ENCODE measurements at regions not wholly inside any gene's neighbourhood (a gene's known extent, or its start where the extent isn't known, plus 50 kb on each side); places are given as distances from the start of the nearest gene placed in this dataset.

DNA sequence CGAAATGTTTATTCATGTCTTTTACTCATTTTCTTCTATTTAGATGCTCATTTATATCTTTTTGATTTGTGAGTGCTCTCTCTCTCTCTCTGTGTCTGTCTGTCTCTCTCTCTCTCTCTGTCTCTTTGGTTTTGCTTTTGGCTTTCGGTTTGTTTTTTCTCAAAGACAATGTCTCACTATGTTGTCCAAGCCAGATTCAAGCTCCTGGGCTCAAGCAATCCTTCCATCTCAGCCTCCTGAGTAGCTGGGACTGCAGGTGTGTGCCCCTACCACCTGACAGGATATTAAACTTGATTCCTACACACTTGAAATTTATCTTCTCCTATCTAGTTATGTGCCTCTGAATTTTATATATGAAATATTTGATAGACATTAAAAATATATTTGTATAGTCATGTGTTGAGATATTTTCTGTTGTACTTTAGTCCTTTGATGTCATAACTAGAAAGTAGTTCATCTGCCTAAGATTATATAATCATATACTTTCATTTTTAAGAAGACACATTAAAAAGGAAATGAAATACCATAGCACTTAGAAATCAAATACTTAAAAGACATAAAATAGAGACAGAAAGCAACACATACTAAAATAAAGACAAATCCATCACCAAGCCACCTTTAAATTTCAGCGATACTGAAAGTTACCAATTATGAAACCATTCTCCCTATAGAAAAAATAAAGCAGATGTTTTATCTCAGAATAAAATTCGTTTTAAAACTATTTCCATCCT lies 68.1 kb upstream of the SFMBT2 start:
- no peak for DNase-seq (ENCODE audit: low spot score)

DNA sequence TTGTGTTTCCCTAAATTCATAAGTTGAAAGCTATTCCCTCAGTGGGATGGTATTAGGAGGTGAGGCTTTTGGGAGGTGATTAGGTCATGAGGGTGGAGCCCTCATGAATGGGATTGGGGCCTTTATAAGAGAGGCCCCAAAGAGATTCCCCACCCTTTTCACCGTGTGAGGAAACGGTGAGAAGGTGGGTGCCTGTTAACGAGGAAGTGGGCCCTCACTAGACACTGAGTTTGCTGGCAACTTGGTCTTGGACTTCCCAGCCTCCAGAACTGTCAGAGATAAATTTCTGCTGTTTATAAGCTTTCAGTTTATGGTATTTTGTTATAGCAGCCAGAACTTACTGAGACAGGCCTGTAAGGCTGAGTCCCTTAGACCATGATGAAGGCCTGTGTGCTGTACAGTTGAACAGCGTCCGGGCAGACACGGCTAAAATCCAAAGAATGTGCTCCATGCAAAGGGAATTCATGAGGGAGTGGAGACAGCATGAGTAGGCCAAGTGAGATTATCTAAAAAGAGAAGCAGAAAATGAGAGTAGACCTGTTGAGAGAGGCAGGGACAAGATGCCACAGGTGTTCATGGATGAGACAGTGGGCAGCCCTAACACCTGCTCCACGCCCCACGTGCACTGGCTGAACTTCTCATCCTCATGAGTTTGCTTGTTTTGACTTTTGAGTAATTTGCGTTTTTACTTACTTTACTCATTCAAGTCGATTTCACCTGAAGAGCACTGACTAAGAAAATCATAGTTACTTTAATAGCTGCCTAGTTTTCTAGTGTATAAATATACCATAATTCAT lies 66.9 kb upstream of the SFMBT2 start:
- no peak for DNase-seq (ENCODE audit: low spot score)

DNA sequence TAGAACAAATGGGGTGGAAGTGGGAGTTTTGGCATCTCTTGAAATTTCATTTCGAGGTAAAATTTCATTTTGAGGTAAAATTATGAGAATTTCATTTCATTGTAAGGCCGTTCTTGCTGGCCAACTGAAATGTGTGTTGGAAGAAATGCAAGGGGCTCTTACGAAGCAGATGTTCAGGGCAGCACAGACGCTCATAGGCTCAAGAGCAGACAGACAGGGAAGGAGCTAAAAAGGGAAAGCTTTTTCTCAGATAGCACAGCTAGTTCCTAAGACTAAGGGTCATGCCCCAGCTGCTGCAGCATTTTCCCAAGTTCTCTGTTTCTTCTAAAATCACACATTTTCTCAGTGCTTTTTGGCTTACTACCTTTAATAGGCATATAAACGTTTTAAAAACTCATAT lies 65.1 kb upstream of the SFMBT2 start:
- DNase-seq (ENCODE audit: low spot score), result no peak

DNA sequence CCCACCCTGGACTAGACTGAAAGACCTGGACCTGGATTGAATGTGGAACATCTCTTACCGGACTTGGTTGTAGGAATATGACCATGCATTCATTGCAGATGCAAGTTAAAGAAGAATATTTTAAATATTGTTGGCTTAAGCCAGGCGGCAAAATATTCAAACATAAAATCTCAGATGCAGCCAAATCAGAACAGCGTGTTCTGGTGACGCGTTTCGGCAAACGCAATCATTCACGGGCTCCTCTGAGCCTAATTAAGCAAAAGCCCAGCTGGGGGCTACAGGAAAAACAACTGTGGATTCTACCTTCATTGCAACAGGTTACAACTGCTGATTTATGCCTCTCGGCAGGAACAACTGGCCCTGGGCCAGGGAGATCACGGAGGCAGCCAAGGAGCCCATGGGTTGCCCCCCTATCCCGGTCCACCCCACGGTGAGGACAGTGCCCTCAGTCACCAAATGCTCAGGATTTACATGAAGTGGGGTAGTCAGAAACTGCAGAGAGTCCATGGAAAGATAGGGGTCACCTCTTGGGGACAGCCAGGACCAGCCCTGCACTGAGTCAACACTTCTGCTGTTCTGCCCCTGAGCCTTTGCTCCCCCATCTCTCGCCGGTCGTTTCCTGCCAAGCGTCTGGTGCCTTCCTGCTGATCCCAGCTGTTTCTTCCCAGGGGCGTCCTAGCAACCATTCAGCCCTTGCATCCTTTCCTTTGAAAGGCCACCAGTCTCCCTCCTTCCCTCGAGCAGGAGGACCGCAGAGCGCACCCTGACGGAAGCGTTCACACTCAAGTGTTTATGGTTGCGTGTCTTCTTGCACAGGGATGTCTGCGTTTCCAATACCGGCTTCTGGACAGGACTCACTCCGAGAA lies 64.4 kb upstream of the SFMBT2 start:
- DNase-seq (ENCODE audit: low spot score), result peak; percentile 76

DNA sequence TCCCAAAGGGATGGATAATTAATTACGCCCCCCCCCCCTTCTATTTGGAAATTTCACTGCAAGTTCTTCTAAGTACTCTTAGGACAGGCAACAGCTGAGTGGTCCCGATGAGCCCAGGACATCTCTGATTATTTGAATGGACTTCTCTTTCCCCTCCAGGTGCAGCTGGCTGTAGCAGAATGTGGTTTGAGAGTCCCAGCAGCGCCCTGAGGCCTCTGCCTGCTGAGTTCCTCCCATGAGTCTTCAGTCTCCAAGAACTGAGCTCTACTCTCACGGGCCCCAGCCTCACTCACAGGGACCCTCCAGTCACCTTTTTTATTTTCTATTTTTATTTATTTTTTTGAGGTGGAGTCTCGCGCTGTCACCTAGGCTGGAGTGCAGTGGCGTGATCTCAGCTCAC lies 63.6 kb upstream of the SFMBT2 start:
- no peak for DNase-seq (ENCODE audit: low spot score)

DNA sequence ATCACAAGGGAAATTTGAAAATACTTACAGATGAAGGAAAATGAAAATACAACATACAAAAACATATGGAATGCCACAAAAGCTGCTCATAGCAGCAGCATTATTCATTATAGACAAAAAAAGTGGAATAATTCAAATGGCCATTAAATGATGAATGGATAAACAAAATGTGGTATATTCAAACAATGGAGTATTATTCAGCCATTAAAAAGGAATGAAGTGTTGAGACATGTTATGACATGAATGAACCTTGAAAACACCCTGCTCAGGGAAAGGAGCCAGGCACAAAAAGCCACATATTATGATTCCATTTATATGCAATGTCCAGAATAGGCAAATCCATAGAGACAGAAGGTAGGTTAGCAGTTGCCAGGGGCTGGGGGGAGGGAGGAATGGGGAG lies 62.6 kb upstream of the SFMBT2 start:
- no peak for DNase-seq (ENCODE audit: low spot score)

DNA sequence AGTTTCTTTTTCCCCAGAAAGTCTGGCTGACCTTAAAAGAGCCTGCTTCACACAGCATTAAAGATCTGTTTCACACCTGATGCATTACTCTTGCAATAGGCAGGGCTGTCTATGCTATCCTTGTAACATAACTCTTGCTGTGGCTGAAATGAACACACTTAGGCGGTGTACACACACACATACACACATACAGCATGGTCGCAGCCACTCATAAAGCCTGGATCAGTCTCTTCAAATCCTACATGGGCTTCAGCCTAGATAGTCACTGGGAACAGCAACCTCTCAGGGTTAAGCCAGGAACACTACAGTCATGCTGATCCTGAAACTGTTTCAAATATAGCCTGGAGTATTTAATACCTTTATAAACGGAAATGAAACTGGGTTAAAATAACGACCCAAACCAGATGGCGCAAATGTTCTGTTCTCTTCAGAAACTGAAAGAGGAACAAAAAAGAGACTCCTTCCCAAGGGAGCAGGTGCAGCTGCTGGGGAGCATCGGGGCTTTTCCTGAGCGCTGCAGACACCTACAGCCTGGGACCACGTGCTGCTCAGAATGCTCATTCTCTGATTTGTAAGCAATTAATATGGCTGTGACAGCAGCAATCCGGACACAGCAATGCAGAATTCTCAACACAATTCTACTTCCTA lies 61.0 kb upstream of the SFMBT2 start:
- no peak for DNase-seq (ENCODE audit: low spot score)

DNA sequence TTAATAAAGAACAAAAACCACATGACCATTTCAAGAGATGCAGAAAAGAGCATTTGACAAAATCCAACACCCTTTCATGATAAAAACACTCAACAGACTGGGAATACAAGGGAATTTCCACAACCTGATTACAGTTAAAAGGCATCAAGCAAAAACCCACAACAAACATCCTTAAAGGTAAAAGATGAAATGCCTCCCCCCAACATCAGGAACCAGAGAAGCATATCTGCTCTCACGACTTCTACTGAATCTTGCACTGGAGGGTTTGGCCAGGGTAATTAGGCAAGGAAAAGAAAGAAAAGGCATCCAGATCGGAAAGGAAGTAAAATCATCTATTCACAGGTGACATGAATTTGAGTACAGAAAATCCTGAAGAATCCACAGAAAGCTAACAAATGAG lies 59.5 kb upstream of the SFMBT2 start:
- no peak for DNase-seq (ENCODE audit: low spot score)

DNA sequence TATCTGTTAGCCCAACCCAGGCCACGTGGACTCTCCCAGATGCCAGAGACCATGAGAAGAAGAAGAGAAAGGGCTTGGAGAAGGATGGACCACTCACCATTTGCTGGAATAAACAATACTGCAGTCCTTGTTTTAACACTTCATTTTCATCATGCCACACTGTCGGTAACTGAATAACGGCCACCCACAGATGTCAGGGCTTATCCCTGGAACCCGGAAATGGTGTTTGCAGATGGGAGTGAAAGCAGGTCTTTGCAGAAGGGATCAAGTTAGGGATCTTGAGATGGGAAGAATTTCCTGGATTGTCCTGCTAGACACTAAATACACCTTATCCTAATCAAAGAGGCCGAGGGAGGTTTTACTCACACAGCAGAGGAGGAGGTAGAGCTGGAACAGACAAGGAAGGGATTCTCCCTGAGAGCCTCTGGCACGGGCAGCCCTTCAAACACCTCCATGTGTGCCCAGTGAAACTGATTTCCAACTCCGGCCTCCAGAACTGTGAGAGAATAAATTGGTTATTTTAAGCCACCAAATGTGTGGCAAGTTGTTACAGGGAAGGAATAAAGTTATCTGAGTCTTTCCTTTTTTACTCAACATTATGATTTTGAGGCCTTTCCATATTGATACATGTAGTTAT lies 56.3 kb upstream of the SFMBT2 start:
- DNase-seq (ENCODE audit: low spot score), result no peak

DNA sequence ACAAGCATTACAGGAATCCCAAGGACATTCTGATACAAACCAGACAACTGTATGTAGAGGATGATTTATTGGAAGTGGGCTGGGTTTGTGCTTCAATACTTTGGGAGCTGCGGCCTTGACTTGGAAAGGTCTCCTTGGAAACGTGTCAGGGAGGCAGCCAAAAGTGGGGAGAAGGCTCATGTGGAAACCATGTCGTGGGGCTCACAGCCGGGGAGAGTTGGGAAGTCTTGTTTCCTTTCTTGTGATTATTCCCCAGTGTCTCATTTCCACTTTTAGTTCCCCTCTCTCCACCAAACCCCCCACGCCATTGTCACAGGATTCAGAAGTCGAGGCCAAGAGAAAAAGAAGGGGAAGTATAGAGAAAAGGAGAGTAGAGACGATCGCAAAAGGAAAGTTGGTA lies 53.9 kb upstream of the SFMBT2 start:
- no peak for DNase-seq (ENCODE audit: low spot score)

Data from left forelimb (tissue), 1 donor.